T47D (cell line): ENCODE measurements at regions not wholly inside any gene's neighbourhood (a gene's known extent, or its start where the extent isn't known, plus 50 kb on each side); places are given as distances from the start of the nearest gene placed in this dataset.

Experiments used
- DNase-seq, 2 experiments: peaks; one replicate each; pipeline versions ENCODE4 v3.0.0 to v3.0.0-alpha.2; 2011 to 2012; ENCODE audit warnings: low read depth in 1 of 2, low spot score in 1 of 2
- JUND ChIP-seq: IDR thresholded peaks from 2 replicates; pipeline ENCODE4 v1.6.1; 2012; ENCODE audit warnings: low read depth
- in situ Hi-C: cut with HindIII; loops from 2 replicates; pipeline ENCODE4 v1.10.0; 2016; ENCODE audit warnings: low sequenced_read_pairs, low pct_unique_long_range_greater_than_20kb

DNA sequence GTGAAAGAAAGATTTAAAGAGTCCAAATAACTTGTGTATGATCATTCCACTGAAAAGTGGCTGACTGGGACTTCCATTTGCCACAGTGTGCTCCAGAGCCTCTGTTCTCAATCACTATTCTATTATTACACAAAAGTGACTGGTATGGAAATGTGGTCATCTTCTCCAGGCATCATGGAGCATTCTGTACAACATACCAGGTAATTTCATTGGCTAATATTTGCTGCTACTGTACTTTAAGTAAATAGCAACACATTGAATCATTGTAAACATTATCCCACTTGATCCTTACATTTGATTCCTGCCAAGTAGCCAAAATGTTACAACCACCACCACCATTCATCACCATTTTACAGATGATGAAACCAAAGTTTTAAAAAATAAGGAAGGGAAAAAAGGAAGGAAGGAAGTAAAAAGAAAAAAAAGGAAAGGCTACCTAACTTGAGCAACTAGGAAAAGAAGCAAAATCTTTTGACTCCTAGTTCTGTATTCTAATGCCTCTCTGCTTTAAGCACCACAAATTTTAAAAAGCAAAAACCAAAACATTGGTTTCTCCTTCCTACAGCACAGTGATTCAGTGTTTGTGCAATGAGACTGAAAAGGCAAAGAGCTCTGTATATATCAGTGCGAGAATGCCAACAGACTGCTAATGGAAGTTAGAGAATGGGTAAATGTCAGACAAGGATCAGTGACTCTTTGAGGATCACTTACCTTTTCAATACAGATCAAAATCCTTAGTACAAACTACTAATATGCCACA lies 361.4 kb upstream of the PTBP2 start:
- no peak for DNase-seq
- in situ Hi-C loops, result no loop called here
- no peak for TF ChIP-seq JUND

DNA sequence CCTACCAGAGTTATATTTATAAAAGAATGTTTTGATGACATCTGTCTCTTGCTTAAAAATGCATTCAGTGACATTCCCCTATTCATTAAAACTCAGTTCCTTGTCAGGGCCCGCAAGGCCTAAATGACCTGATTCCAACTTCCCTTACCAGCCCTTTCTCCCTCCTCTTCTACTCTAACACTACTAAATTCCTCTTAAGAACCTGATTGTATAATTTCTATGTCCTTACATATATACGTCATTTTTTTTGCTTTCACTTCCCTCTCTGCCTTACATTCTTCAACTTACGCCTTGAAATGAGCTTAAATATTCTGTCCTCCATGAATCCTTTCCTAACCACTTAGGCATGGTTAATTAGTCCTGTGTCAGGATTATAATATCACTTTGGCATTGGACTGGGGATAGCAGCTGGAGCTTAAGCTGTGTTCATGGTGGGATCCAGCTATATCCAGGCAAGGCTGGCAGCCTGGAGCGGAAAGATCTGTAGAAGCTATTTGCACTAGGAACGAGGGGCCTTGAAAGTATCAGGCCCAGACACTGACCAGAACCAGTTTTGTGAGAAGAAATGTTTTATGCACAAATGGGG lies 360.2 kb upstream of the PTBP2 start:
- no peak for TF ChIP-seq JUND
- in situ Hi-C loops, result no loop called here
- DNase-seq, result no peak

DNA sequence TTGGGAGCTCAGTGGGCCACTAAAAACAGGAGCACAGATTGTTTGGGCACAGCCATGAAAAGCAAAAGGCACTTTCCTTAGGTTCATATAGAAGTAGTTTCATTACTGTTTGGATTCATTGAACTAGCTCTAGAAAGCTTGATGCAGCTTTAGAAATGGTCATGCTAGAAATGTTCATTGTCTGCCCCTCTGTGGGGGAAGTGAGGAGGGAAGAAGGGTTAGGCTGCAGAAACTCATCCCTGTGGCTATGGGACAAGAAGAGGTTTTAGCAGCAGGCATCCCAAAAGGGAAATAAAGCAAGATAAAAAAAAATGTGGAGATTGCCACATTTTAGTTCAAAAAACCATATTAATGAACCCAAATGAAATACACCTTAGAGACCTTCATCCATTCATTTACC lies 359.6 kb upstream of the PTBP2 start:
- no peak for DNase-seq
- in situ Hi-C loops, result no loop called here

DNA sequence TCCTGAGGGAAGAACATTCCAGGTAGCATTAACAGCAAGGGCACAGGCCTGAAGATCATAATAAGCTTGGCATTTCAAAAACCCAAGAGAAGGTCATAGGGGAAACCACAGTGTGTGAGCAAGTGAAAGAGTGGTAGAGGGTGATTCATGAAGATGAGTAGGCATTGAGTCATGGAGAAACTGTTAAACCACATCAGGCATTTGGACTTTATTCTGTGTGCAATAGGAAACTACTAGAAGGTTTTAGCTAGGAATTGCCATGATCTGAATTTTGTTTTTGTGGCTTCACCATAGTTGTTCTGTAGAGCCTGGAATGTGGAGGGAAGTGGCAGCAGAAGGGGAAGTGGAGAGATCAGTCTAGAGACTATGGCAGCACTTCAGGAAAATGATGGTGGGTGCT lies 359.0 kb upstream of the PTBP2 start:
- in situ Hi-C loops, result no loop called here
- TF ChIP-seq JUND, result no peak
- DNase-seq, result no peak

More for the DNA sequence above, 359.6 kb upstream of the PTBP2 start:
- no peak for TF ChIP-seq JUND

DNA sequence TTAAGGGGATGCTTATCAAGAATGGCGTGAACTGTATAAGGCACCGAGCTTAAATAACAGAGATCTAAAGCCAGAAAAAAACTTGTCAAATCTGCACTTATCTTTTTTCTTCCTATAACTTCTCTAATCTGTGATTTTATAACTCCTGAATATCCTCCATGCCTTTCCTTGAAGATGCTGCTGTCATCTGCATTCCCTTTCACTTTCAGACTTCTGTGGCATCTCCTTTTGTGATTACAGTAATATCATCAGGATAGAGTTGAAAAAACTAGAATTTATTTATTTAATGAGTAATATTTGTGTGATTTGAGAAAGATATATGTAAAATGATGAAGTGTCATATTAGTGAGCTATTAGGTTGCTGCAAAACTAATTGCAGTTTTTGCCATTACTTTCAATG lies 357.8 kb upstream of the PTBP2 start:
- DNase-seq, result no peak
- in situ Hi-C loops, result no loop called here
- no peak for TF ChIP-seq JUND

DNA sequence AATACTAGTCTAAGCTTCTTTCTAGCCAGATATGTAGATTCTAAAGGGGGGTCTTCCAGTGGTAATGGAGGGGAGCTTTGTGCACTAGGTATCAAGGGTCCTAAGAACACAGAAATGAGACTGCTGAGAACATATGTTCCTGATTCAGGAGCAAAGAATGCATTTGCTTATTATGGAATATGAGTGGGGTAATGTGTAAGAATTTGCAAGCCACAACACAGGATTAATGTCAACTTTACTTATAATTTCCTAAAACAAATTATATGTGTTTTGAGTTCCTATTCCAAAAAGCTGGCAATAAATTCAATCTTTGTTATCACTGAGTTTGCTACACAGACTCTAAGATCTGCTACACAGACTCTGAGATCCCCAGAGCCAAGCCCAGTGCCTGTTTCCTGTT lies 357.0 kb upstream of the PTBP2 start:
- DNase-seq, result no peak
- TF ChIP-seq JUND, result no peak
- in situ Hi-C loops, result no loop called here

DNA sequence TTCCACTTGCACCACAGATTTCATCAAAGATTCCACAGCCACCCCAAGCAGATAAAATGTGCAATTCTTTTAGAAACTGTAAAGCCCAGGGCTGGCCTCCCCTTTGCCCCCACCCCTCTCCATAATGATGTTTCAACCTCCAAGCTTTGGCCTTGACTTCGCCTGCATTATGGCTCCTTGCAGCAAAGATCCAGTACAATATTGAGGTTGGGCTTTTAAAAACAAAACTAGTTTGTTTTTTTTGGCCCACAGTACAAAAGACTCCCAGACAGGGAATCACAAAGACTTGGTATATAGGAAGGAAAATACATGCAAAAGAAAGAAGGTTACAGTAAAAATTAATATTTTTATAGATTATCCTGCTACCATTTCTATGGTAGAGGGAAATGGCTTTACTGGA lies 356.5 kb upstream of the PTBP2 start:
- TF ChIP-seq JUND, result no peak
- in situ Hi-C loops, result no loop called here
- DNase-seq, result no peak

DNA sequence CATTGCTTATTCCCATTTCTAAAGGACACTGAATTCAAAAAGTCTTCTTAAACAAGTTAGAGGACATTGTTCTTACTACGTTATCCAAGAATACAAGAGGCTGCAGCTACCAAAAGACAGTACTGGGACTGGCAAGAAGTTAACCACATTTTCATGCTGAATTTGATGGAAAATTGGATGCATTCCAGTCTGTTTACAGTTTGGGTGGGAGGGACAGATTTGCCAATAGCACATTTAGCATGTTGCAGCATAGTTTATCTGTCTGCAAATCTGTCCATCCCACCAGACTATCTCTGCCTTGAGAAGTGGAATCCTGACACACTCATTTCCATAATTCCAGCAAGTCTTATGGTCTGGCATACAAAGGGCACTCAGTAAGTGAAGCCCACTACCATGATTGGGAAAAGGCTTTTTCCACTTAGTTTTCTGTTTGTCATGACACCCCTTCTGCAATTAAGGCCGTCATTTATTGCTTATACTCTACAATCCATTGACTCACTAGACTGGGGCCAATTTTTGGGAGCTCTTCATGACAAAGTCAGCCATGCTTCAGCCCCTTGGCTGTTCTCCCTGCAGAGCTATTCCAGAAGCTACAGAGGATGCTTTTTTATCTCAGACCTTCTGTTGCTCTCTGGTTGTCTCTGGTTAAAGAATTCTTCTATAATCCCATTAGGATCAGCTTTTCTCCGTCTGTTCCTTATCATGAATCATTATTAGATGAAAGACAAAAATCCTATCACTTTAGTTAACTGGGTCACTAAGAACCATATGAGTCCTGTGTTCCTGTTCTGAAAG lies 355.8 kb upstream of the PTBP2 start:
- TF ChIP-seq JUND, result no peak
- no peak for DNase-seq

DNA sequence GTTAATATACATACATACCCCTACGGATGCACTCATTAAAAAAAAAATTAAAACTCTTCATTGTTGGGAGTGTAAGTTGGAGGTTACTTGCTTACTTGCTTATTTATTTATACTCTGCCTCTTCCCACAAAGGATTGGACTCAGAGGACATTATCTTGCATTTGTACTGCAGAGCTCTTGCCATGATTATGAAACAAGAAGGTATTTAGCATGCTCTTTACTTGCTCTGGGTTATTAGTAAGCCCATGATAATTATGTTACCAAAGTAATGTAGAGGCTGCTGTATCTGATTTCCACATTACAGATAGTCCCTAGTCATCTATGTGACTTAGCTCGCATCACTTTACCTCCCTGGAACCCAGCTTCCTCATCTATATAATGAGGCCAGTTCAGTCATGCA lies 355.1 kb upstream of the PTBP2 start:
- DNase-seq, result no peak
- no peak for TF ChIP-seq JUND
- in situ Hi-C loops, result no loop called here

More for the DNA sequence above, 355.8 kb upstream of the PTBP2 start:
- in situ Hi-C loops, result no loop called here

DNA sequence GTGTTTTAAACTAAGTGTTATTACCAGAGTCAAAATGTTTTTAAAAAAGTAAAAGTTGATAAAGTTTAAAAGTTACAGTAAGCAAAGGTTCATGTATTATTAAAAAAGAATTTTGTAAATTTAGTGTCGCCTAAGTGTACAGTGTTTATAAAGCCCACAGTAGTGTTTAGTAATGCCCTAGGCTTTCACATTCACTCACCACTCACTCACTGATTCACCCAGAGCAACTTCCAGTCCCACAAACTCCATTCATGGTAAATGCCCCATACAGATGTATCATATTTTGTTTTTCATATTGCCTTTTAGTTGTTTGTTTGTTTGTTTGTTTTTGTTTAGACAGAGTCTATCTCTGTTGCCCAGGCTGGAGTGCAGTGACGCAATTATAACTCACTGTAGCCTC lies 353.8 kb upstream of the PTBP2 start:
- no peak for TF ChIP-seq JUND
- in situ Hi-C loops, result no loop called here
- DNase-seq, result no peak

DNA sequence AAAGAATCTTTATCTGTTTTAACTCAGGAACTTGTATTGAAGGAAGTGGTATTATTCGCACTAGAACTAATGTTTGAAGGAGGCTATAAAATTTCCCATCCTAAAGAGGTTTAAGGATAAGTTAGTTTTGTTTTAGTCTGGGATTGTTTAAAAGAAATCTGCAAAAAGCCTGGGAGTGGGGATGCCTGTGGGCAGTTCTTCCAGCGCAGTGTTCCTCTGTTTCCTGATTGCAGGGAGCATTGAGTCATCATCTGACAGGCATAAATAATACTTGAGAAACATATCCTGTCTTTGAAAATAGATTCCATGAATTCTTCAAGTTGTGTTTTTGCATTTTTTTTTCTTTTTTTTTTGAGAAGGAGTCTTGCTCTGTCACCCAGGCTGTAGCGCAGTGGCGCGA lies 350.8 kb upstream of the PTBP2 start:
- no peak for TF ChIP-seq JUND
- in situ Hi-C loops, result no loop called here
- DNase-seq, result no peak

DNA sequence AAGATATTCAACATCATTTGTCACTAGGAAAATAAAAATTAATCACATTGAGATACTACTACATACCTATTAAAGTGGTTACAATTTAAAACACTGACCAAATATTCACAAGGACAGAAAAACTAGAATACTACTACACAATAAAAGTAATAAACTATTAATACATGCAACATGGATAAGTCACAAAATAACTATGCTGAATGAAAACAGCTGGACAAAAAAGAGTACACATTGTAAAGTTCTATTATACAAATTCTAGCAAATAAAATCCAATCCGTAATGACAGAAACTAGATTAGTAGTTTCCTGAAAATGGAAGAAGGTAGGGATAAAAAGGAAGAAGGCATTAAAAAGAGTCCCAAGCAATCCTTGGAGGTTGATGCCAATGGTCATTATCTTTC lies 348.7 kb upstream of the PTBP2 start:
- in situ Hi-C loops, result no loop called here
- no peak for DNase-seq
- TF ChIP-seq JUND, result no peak
